ENCODE measurements at regions not wholly inside any gene's neighbourhood (a gene's known extent, or its start where the extent isn't known, plus 50 kb on each side); places are given as distances from the start of the nearest gene placed in this dataset.

DNA sequence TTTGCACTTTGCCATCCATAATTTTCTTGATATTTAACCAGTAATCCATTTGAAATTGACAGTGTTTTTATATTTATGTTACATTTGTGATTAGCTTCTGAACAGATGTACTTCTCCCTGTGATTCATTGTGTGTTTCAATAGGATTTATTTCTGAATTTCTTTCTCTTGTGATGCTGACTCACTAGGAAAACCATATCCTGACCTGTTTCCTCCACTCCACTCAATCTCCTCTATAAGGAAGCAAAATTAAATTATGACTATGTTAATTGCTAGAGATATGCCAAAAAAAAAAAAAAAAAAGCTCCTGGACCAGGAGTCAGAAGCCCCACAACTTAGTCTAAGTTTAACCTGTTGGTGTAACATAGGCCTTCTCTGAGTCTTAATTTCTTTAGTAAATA lies 614.6 kb upstream of the SPRY2 start:
- no peak for DNase-seq
- Histone ChIP-seq H3K4me1 (ENCODE audit: control insufficient read depth in 2 of 2, insufficient read depth in 2 of 2, low read length in 2 of 2) (no peaks in the 10 kb centered on the region), H3K9me3 (ENCODE audit: control extremely low read depth in 1 of 3, control insufficient read depth in 2 of 3, insufficient read depth in 1 of 3, low read length in 2 of 3) (no peaks in the 10 kb centered on the region), H3K4me3 (ENCODE audit: control extremely low read depth in 1 of 5, extremely low read depth in 1 of 5, insufficient read depth in 1 of 5, low read depth in 2 of 5, low read length in 4 of 5) (no peak overlapping the region), H3K36me3 (replicated peaks in 1 of 2; ENCODE audit: control extremely low read depth in 1 of 2, control insufficient read depth in 1 of 2, extremely low read depth in 1 of 2, insufficient read depth in 2 of 2, low read length in 1 of 2) (no peaks in the 10 kb centered on the region), H3K27ac (ENCODE audit: low read length in 2 of 2) (no peak overlapping the region), H3K79me2 (ENCODE audit: control insufficient read depth, insufficient read depth, low read length) (no peaks in the 10 kb centered on the region), H4K20me1 (ENCODE audit: control insufficient read depth, insufficient read depth, low read length, poor library complexity, severe bottlenecking) (no peaks in the 10 kb centered on the region), H3K9ac (ENCODE audit: low read length) (no peak overlapping the region), H3K27me3 (replicated peaks in 1 of 4; ENCODE audit: control extremely low read depth in 1 of 4, control insufficient read depth in 3 of 4, insufficient read depth in 4 of 4, low read length in 3 of 4) (no peaks in the 10 kb centered on the region), H2AFZ (ENCODE audit: insufficient read depth, low read depth, low read length, poor library complexity, severe bottlenecking) (no peak overlapping the region), H3K4me2 (replicated peaks; ENCODE audit: low read depth, low read length, poor library complexity, severe bottlenecking) (no peak overlapping the region)
- Mint-ChIP-seq H3K4me3 (no peak overlapping the region), H3K4me1 (no peaks in the 10 kb centered on the region), H3K27ac (no peak overlapping the region), H3K9me3 (ENCODE audit: insufficient read depth) (no peaks in the 10 kb centered on the region), H3K27me3 (no peaks in the 10 kb centered on the region)
- ATAC-seq (ENCODE audit: low read depth): no peak
- ChIA-PET POLR2A (no interaction called here), CTCF (no interaction called here)
- TF ChIP-seq EZH2 (IDR thresholded peaks at IDR 0.05; ENCODE audit: borderline replicate concordance, insufficient read depth, low read depth, low read length, poor library complexity, severe bottlenecking) (no peak), CTCF (IDR thresholded peaks at IDR 0.05) (no peak)
- intact Hi-C loops (cut with micrococcal nuclease): no loop called here

DNA sequence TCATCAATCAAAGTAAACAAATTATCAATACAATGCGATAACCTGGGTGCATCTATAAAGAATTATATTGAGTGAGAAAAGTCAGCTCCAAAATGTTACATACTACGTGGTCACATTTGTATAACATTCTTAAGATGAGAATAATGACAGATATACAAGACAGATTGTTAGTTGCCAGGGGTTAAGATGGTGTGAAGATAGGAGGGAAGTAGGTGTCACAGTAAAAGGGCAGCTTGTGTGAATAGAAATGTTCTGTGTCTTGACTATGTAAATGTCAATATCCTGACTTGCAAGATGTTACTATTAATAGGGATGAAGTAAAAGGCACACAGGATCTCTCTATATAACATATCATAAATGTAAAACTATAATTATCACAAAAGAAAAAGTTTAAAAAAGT lies 611.2 kb upstream of the SPRY2 start:
- H3K9me3 Mint-ChIP-seq (ENCODE audit: insufficient read depth): no peaks in the 10 kb centered on the region
- no peak overlapping the region for H3K27ac Mint-ChIP-seq
- Histone ChIP-seq H3K4me3 (ENCODE audit: control extremely low read depth in 1 of 5, extremely low read depth in 1 of 5, insufficient read depth in 1 of 5, low read depth in 2 of 5, low read length in 4 of 5) (no peak overlapping the region), H3K4me2 (replicated peaks; ENCODE audit: low read depth, low read length, poor library complexity, severe bottlenecking) (no peak overlapping the region), H3K27ac (ENCODE audit: low read length in 2 of 2) (no peak overlapping the region), H3K36me3 (replicated peaks in 1 of 2; ENCODE audit: control extremely low read depth in 1 of 2, control insufficient read depth in 1 of 2, extremely low read depth in 1 of 2, insufficient read depth in 2 of 2, low read length in 1 of 2) (no peaks in the 10 kb centered on the region), H3K9ac (ENCODE audit: low read length) (no peak overlapping the region), H3K79me2 (ENCODE audit: control insufficient read depth, insufficient read depth, low read length) (no peaks in the 10 kb centered on the region), H3K27me3 (replicated peaks in 1 of 4; ENCODE audit: control extremely low read depth in 1 of 4, control insufficient read depth in 3 of 4, insufficient read depth in 4 of 4, low read length in 3 of 4) (no peaks in the 10 kb centered on the region), H3K9me3 (ENCODE audit: control extremely low read depth in 1 of 3, control insufficient read depth in 2 of 3, insufficient read depth in 1 of 3, low read length in 2 of 3) (no peaks in the 10 kb centered on the region), H4K20me1 (ENCODE audit: control insufficient read depth, insufficient read depth, low read length, poor library complexity, severe bottlenecking) (no peaks in the 10 kb centered on the region), H3K4me1 (ENCODE audit: control insufficient read depth in 2 of 2, insufficient read depth in 2 of 2, low read length in 2 of 2) (no peaks in the 10 kb centered on the region), H2AFZ (ENCODE audit: insufficient read depth, low read depth, low read length, poor library complexity, severe bottlenecking) (no peak overlapping the region)
- H3K4me1 Mint-ChIP-seq: no peaks in the 10 kb centered on the region
- CTCF ChIA-PET: no interaction called here
- POLR2A ChIA-PET: no interaction called here
- H3K27me3 Mint-ChIP-seq: no peaks in the 10 kb centered on the region
- intact Hi-C loops (cut with micrococcal nuclease): no loop called here
- WGBS (ENCODE audit: insufficient coverage): no CpG with 5 or more reads among the region's 2 CpGs
- ATAC-seq (ENCODE audit: low read depth) (no peak), DNase-seq (no peak)
- H3K4me3 Mint-ChIP-seq: no peak overlapping the region
- TF ChIP-seq EZH2 (IDR thresholded peaks at IDR 0.05; ENCODE audit: borderline replicate concordance, insufficient read depth, low read depth, low read length, poor library complexity, severe bottlenecking) (no peak), CTCF (IDR thresholded peaks at IDR 0.05) (no peak)
